ENCODE measurements at regions not wholly inside any gene's neighbourhood (a gene's known extent, or its start where the extent isn't known, plus 50 kb on each side); places are given as distances from the start of the nearest gene placed in this dataset.

GRCh38 chr16:47834485-47835024 lies 321.2 kb downstream of the ABCC12 start:
- Histone ChIP-seq H3K4me1 (replicated peaks in 1 of 2; ENCODE audit: control insufficient read depth in 2 of 2, insufficient read depth in 2 of 2, low read length in 2 of 2) (no peaks in the 10 kb centered on the region), H3K4me3 (no peak overlapping the region), H2AFZ (ENCODE audit: low read depth, low read length) (no peak overlapping the region), H4K20me1 (replicated peaks; ENCODE audit: control insufficient read depth, insufficient read depth, low read length) (no peaks in the 10 kb centered on the region), H3K27me3 (ENCODE audit: control insufficient read depth in 2 of 2, insufficient read depth in 2 of 2, low read length in 2 of 2) (no peaks in the 10 kb centered on the region), H3K9ac (ENCODE audit: insufficient read depth in 1 of 2, low read depth in 2 of 2, low read length in 2 of 2) (no peak overlapping the region), H3K9me3 (replicated peaks; ENCODE audit: control insufficient read depth, insufficient read depth, low read depth, low read length) (no peaks in the 10 kb centered on the region; the same call in 1 of the 2 replicates), H3K9me1 (ENCODE audit: control insufficient read depth, insufficient read depth, low read length) (no peaks in the 10 kb centered on the region), H3K36me3 (ENCODE audit: control insufficient read depth, insufficient read depth, low read length) (no peaks in the 10 kb centered on the region), H3K79me2 (ENCODE audit: control insufficient read depth, insufficient read depth, low read length) (no peaks in the 10 kb centered on the region), H3K27ac (ENCODE audit: extremely low read depth, low read depth, low read length) (no peak overlapping the region), H3K4me2 (ENCODE audit: insufficient read depth, low read length) (no peak overlapping the region)
- no peak for TF ChIP-seq CGGBP1 (CRISPR knock-in tag; IDR thresholded peaks at IDR 0.05)
- TF ChIP-seq ZNF280A (IDR thresholded peaks at IDR 0.05; ENCODE audit: low read depth, partially characterized antibody), result peak; percentile 57
- intact Hi-C loops (cut with micrococcal nuclease) (no loop called here), in situ Hi-C loops (cut with MboI) (no loop called here)
- no peak for FAIRE-seq
- no TSS peak for BruUV-seq (replicated peaks)
- no peak for ATAC-seq
- CTCF ChIA-PET (ENCODE audit: low intra/inter-chr PET ratio), result no interaction called here
- POLR2A ChIA-PET, result no interaction called here
- DNase-seq (ENCODE audit: extremely low read depth in 1 of 4, low spot score in 3 of 4), result no peak
- WGBS (ENCODE audit: insufficient coverage, low coverage, missing lambda C conversion rate), result 0% methylated on average over 2 of the region's 2 CpGs

- no peak overlapping the region for H3K9ac ChIP-seq (ENCODE audit: insufficient read depth in 1 of 2, low read depth in 2 of 2, low read length in 2 of 2)
- no peaks in the 10 kb centered on the region; the same call in 1 of the 2 replicates for H3K9me3 ChIP-seq (replicated peaks; ENCODE audit: control insufficient read depth, insufficient read depth, low read depth, low read length)
- no peak overlapping the region for H3K4me2 ChIP-seq (ENCODE audit: insufficient read depth, low read length)
- no peak overlapping the region for H3K27ac ChIP-seq (ENCODE audit: extremely low read depth, low read depth, low read length)
- ATAC-seq, result no peak
- CTCF ChIA-PET (ENCODE audit: low intra/inter-chr PET ratio), result no interaction called here
- no peaks in the 10 kb centered on the region for H3K27me3 ChIP-seq (ENCODE audit: control insufficient read depth in 2 of 2, insufficient read depth in 2 of 2, low read length in 2 of 2)
- no peak for FAIRE-seq
- no peak overlapping the region for H3K4me3 ChIP-seq
- no peaks in the 10 kb centered on the region for H3K4me1 ChIP-seq (replicated peaks in 1 of 2; ENCODE audit: control insufficient read depth in 2 of 2, insufficient read depth in 2 of 2, low read length in 2 of 2)
- DNase-seq (ENCODE audit: extremely low read depth in 1 of 4, low spot score in 3 of 4), result no peak
- no TSS peak for BruUV-seq (replicated peaks)
- in situ Hi-C loops (cut with MboI) (no loop called here), intact Hi-C loops (cut with micrococcal nuclease) (no loop called here)
- H3K79me2 ChIP-seq (ENCODE audit: control insufficient read depth, insufficient read depth, low read length), result no peaks in the 10 kb centered on the region
- no peaks in the 10 kb centered on the region for H3K9me1 ChIP-seq (ENCODE audit: control insufficient read depth, insufficient read depth, low read length)
- 0% methylated on average over 1 of the region's 1 CpG for WGBS (ENCODE audit: insufficient coverage, low coverage, missing lambda C conversion rate)
- POLR2A ChIA-PET, result no interaction called here
- H3K36me3 ChIP-seq (ENCODE audit: control insufficient read depth, insufficient read depth, low read length), result no peaks in the 10 kb centered on the region
- H2AFZ ChIP-seq (ENCODE audit: low read depth, low read length), result no peak overlapping the region
- no peak for TF ChIP-seq NFE2L1 (tag; IDR thresholded peaks at IDR 0.05; ENCODE audit: borderline replicate concordance, low read depth)
- H4K20me1 ChIP-seq (replicated peaks; ENCODE audit: control insufficient read depth, insufficient read depth, low read length), result no peaks in the 10 kb centered on the region
Observed at GRCh38 chr16:47833771-47834170, 322.0 kb downstream of the ABCC12 start.
